ENCODE measurements at regions not wholly inside any gene's neighbourhood (a gene's known extent, or its start where the extent isn't known, plus 50 kb on each side); places are given as distances from the start of the nearest gene placed in this dataset.

GRCh38 chr9:120117081-120117480 is 462.9 kb downstream of the CDK5RAP2 start:
- 98% methylated on average over 4 of the region's 4 CpGs for WGBS (ENCODE audit: insufficient coverage)
- Mint-ChIP-seq H3K27ac (no peak overlapping the region), H3K27me3 (ENCODE audit: low read depth in 3 of 3) (peaks cover 2 to 3% (median 3%) of the 10 kb centered on the region in 3 donors), H3K36me3 (no peaks in the 10 kb centered on the region), H3K4me1 (no peaks in the 10 kb centered on the region), H3K4me3 (no peak overlapping the region), H3K9me3 (peaks cover 0 to 2% (median 0%) of the 10 kb centered on the region in 7 donors)
- no peaks in the 10 kb centered on the region for H3K79me2 ChIP-seq (ENCODE audit: insufficient read depth, low read length)
- H3K9ac ChIP-seq (ENCODE audit: insufficient read depth, low read length, poor library complexity, severe bottlenecking), result no peak overlapping the region
- no peak overlapping the region for H3K27ac ChIP-seq (ENCODE audit: low read depth in 1 of 2, low read length in 2 of 2)
- H3K4me1 ChIP-seq (ENCODE audit: control insufficient read depth in 1 of 2, insufficient read depth in 2 of 2, low read length in 2 of 2), result no peaks in the 10 kb centered on the region
- DNase-seq, result no peak
- no peaks in the 10 kb centered on the region for H3K36me3 ChIP-seq (replicated peaks in 1 of 2; ENCODE audit: control insufficient read depth in 1 of 2, insufficient read depth in 2 of 2, low read length in 2 of 2)
- H3K4me3 ChIP-seq (replicated peaks in 1 of 3; ENCODE audit: low read depth in 2 of 3, low read length in 3 of 3), result no peak overlapping the region
- TF ChIP-seq CTCF (IDR thresholded peaks at IDR 0.05), result no peak
- no peak overlapping the region for H3K4me2 ChIP-seq (replicated peaks; ENCODE audit: extremely low read depth, low read length, poor library complexity, severe bottlenecking)
- no peak overlapping the region for H2AFZ ChIP-seq (ENCODE audit: insufficient read depth, low read depth, low read length, poor library complexity, severe bottlenecking)
- H3K27me3 ChIP-seq (ENCODE audit: control insufficient read depth in 2 of 2, insufficient read depth in 2 of 2, low read length in 2 of 2), result no peaks in the 10 kb centered on the region
- H4K20me1 ChIP-seq (ENCODE audit: insufficient read depth, low read length), result no peaks in the 10 kb centered on the region
- intact Hi-C loops (cut with micrococcal nuclease), result no loop called here
- H3K9me3 ChIP-seq (replicated peaks in 1 of 2; ENCODE audit: control insufficient read depth in 1 of 2, insufficient read depth in 1 of 2, low read length in 2 of 2), result no peaks in the 10 kb centered on the region

- Histone ChIP-seq H3K4me1 (ENCODE audit: control insufficient read depth in 1 of 2, insufficient read depth in 2 of 2, low read length in 2 of 2) (no peaks in the 10 kb centered on the region), H3K9me3 (replicated peaks in 1 of 2; ENCODE audit: control insufficient read depth in 1 of 2, insufficient read depth in 1 of 2, low read length in 2 of 2) (no peaks in the 10 kb centered on the region), H3K27me3 (ENCODE audit: control insufficient read depth in 2 of 2, insufficient read depth in 2 of 2, low read length in 2 of 2) (no peaks in the 10 kb centered on the region), H3K27ac (ENCODE audit: low read depth in 1 of 2, low read length in 2 of 2) (no peak overlapping the region), H3K4me3 (replicated peaks in 1 of 3; ENCODE audit: low read depth in 2 of 3, low read length in 3 of 3) (no peak overlapping the region), H3K79me2 (ENCODE audit: insufficient read depth, low read length) (no peaks in the 10 kb centered on the region), H3K36me3 (replicated peaks in 1 of 2; ENCODE audit: control insufficient read depth in 1 of 2, insufficient read depth in 2 of 2, low read length in 2 of 2) (no peaks in the 10 kb centered on the region), H3K9ac (ENCODE audit: insufficient read depth, low read length, poor library complexity, severe bottlenecking) (no peak overlapping the region), H4K20me1 (ENCODE audit: insufficient read depth, low read length) (no peaks in the 10 kb centered on the region), H2AFZ (ENCODE audit: insufficient read depth, low read depth, low read length, poor library complexity, severe bottlenecking) (no peak overlapping the region), H3K4me2 (replicated peaks; ENCODE audit: extremely low read depth, low read length, poor library complexity, severe bottlenecking) (no peak overlapping the region)
- no peak for TF ChIP-seq CTCF (IDR thresholded peaks at IDR 0.05)
- H3K36me3 Mint-ChIP-seq, result no peaks in the 10 kb centered on the region
- no peak overlapping the region for H3K27ac Mint-ChIP-seq
- no peaks in the 10 kb centered on the region for H3K4me1 Mint-ChIP-seq
- 71% methylated on average over 1 of the region's 1 CpG for WGBS (ENCODE audit: insufficient coverage)
- intact Hi-C loops (cut with micrococcal nuclease), result no loop called here
- no peaks in the 10 kb centered on the region for H3K9me3 Mint-ChIP-seq
- DNase-seq, result no peak
- no peak overlapping the region for H3K4me3 Mint-ChIP-seq
- peaks cover 0 to 5% (median 3%) of the 10 kb centered on the region in 3 donors for H3K27me3 Mint-ChIP-seq (ENCODE audit: low read depth in 3 of 3)
Measured at GRCh38 chr9:120110520-120110919, 469.4 kb downstream of the CDK5RAP2 start.

Measured in CD14-positive monocyte (primary cell).